Adrenal gland (tissue), 5 donors: ENCODE measurements at regions not wholly inside any gene's neighbourhood (a gene's known extent, or its start where the extent isn't known, plus 50 kb on each side); places are given as distances from the start of the nearest gene placed in this dataset.

ENCODE experiments used
- POLR2A ChIP-seq, 2 donors: fragments of 450-650 bp; IDR thresholded peaks; one replicate each; pipeline ENCODE4 v1.6.1; 2017; ENCODE audit warnings: antibody characterized with exemption in 2 of 2, mild to moderate bottlenecking in 2 of 2, moderate library complexity in 1 of 2
- TF ChIP-seq, protein P1 (sequence below), 6 experiments: fragments of 450-650 bp in 4 of 6; fragments of 200-600 bp in 2 of 6; sonication (generic) in 1 of 6; IDR thresholded peaks; 1 replicate in 5 of 6; 2 replicates in 1 of 6; pipeline versions ENCODE4 v1.5.1 to v1.8.0; 2016 to 2021; ENCODE audit warnings: antibody characterized with exemption in 6 of 6, mild to moderate bottlenecking in 2 of 6, moderate library complexity in 1 of 6
- donor health status: DM: no; HTN: no; CAD: no.

DNA sequence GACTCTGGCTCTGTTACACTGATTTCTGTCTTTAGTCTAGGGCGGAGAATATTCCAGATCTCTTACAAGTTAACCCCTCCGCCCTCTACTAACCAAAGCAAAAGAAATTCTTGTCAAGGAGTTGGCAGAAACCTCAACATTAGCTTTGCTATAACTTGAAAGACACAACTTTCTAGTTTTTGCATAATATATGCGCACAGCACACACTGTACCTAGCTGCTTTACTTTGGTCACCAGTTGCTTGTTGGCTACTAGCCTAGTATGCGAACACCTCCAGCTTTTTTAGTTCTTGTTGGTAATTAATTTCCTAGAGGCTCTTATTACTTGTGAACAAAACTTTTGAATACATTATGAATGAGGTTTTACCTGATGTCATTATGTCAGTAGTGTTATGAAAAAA is 348.8 kb upstream of the C2CD4B start:
- TF ChIP-seq, protein P1, sequence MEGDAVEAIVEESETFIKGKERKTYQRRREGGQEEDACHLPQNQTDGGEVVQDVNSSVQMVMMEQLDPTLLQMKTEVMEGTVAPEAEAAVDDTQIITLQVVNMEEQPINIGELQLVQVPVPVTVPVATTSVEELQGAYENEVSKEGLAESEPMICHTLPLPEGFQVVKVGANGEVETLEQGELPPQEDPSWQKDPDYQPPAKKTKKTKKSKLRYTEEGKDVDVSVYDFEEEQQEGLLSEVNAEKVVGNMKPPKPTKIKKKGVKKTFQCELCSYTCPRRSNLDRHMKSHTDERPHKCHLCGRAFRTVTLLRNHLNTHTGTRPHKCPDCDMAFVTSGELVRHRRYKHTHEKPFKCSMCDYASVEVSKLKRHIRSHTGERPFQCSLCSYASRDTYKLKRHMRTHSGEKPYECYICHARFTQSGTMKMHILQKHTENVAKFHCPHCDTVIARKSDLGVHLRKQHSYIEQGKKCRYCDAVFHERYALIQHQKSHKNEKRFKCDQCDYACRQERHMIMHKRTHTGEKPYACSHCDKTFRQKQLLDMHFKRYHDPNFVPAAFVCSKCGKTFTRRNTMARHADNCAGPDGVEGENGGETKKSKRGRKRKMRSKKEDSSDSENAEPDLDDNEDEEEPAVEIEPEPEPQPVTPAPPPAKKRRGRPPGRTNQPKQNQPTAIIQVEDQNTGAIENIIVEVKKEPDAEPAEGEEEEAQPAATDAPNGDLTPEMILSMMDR (IDR thresholded peaks at IDR 0.05) = no peak
- TF ChIP-seq POLR2A (IDR thresholded peaks at IDR 0.05) = no peak
